IPS-NIHi7 (cell line): ENCODE measurements at regions not wholly inside any gene's neighbourhood (a gene's known extent, or its start where the extent isn't known, plus 50 kb on each side); places are given as distances from the start of the nearest gene placed in this dataset.
"Not testable (repeated sequence)": the region's sequence is repeated elsewhere in the genome, so short reads cannot be mapped to it uniquely, and the experiment has no call there.

ENCODE experiments used
- DNase-seq: peaks from one replicate; pipeline ENCODE4 v3.0.0; 2012; ENCODE audit warnings: mixed read lengths; ENCODE audit errors: extremely low spot score

GRCh38 chr7:156384706-156385105, 255.9 kb upstream of the RNF32 start:
- no peak for DNase-seq

GRCh38 chr7:156383526-156383925, 257.0 kb upstream of the RNF32 start:
- no peak for DNase-seq

DNA sequence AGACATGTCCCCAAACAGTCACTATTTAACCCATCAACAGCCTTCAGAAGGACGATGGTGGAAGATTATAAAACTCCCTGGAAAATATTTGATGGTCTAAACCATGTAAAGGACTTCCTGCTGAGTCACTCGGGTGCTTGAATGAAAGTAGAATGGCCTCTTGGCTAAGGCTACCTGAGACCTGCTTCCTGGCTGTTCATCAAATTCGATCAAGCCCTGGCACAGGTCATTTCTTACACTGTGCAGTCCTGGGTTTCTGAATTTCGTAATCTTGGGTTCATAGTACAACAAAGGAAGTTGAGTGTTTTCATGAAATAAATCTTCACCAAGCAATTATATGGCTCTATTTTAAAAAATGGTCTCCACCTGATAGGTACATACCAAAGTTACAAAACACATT, 260.3 kb upstream of the RNF32 start:
- no peak for DNase-seq

GRCh38 chr7:156379324-156380070, 261.1 kb upstream of the RNF32 start:
- no peak for DNase-seq

DNA sequence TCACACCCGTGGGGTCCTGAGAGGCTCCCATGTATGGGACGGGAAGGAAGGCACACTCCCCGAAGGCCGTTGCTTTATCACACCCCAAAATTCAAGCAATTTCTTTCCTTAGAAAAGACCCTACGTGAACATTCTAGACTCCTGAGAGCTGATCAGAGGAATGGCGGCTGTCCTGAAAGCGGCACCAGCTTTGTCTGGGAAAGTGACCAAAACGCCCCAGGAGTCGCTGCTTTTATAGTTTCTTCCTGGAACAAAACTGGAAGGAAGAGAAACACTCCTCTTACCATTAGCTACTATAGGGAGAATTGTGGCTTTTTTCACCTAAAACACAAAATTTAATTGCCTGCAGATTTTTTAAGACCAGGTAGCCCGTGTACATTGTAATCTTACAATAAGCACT, 261.8 kb upstream of the RNF32 start:
- no peak for DNase-seq

GRCh38 chr7:156376317-156376716, 264.3 kb upstream of the RNF32 start:
- no peak for DNase-seq

DNA sequence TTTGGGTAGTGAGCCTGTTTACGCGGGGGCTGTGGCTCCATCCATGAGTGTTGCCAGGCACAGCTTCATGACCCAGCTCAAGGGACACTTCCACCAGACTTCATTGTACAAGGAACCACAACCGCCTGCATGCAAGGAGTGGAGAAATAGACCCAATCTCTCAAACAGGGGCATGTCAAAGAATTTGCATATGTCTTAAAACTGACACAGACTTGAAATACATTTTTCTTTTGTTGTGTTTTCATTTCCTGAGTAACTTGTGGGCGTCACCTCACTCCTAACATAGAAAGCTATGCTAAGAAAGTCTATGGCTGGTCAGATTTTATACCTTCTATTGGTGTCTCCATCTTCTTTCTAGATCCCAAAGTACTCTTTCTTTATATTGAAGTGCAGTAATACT, 266.2 kb upstream of the RNF32 start:
- no peak for DNase-seq

- not testable (repeated sequence) for DNase-seq
Observed at GRCh38 chr7:156369929-156370328, 270.6 kb upstream of the RNF32 start.

DNA sequence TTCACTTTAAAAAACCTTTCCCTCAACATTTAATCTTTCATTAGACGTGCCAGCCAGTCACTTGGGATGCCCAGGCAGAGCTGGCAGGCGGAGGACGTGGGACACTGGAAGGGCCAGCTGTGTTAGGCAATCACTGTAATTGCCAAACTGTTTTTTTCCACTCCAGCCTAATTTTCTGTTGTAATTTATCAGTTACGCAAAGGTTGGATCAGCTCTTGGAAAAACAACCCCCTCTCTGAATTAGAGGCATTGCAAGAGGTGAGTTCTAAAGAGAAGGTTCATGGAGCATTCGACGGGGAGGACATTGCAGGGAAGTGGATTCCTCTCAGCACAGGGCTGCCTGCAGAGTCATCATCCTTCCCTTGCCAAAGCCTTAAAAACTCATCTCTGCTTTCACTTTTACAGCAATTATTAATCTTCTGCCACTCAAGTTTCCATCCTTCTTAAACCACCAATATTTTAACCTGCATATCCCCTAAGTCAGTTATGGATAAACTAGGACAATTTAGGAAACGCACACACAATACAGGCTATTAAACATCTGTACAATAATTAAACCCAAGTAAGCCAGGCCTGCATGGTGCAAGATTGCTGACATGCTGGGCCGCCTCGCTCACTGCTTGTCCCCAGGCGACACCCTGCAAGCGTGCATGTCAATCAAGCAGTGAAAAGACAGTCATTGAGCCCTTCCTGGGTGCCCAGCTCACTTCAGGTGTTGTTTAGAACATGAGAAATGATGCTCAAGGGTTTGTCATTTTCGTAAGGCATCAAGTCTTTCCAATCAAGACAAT, 272.3 kb upstream of the RNF32 start:
- DNase-seq, result no peak

- DNase-seq, result no peak
Observed at GRCh38 chr7:156363751-156364150, 276.8 kb upstream of the RNF32 start.

DNA sequence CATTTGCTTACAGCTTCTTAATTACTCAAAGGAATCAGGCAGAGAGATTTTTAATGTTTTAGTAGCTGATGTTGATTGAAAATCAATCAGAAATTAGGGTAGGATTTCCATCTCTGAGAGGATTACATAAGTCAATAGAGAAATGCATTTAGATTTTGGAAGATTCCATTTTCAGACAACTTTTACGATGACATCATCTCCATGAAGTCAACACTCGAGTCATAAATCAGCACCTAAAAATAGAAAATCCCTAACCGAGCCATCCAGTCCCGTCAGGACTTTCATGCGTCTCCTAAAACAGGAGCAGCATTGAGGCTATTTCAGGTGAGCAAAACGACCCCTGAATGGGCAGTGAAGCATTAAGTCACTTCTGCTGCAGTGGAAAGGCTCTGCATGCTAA, 279.7 kb upstream of the RNF32 start:
- no peak for DNase-seq

DNA sequence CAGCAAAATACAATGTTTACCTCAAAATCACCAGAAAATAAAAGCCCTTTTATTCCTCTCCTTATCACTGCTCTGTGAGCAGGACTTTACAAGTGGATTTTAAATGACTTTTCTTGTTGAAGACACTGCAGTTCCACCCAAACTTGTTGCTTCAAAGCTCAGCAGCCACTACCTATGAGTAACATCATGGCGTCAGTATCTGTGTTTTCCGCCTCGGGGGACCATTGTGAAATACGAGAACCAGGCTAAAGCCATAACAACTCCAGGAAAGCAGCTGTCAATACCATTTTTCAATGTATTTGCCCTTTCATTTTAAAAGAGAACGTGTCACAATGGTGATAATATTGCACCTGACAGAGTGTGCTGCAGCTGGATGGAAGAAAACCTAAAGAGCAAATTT, 284.0 kb upstream of the RNF32 start:
- DNase-seq, result no peak

DNA sequence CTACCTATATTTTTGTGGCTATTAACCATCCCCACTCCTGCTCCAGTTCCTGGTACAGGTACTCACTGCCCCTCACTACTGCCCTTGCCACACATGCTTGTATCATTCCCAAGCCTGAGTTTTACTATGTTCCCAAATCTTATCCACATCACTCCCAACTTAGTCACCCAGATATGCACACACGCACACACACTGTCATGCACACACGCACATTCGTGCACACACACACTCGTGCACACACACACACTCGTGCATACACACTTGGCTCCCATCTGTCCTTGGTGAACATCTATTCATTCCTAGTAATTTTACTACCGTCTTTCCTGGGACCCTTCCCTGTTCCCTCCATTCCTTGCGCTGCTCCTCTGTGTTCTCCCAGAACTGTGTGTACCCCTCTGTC, 287.2 kb upstream of the RNF32 start:
- DNase-seq, result no peak

DNA sequence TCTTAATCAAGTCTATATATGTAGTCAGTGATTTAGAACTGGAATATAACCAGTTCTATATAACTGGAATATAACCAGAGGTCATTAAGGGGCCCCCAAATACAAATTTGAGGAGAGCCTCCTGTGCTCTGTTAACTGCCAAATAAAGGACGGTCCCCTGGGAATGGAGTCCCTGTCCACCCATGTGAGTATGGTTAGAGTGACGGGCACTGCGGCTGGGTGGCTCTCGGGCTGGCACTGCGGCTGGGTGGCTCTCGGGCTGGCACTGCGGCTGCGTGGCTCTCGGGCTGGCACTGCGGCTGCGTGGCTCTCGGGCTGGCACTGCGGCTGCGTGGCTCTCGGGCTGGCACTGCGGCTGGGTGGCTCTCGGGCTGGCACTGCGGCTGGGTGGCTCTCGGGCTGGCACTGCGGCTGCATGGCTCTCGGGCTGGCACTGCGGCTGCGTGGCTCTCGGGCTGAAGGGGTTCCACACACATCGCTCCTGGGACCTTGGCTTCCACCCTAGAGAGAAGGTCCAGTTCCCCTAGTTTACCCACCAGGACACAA, 292.8 kb upstream of the RNF32 start:
- not testable (repeated sequence) for DNase-seq

- DNase-seq, result no peak
Observed at GRCh38 chr7:156347132-156347531, 293.4 kb upstream of the RNF32 start.

- no peak for DNase-seq
Observed at GRCh38 chr7:156344595-156344994, 296.0 kb upstream of the RNF32 start.

GRCh38 chr7:156334636-156335035, 305.9 kb upstream of the RNF32 start:
- DNase-seq, result no peak

GRCh38 chr7:156327916-156328315, 312.7 kb upstream of the RNF32 start:
- DNase-seq, result no peak

DNA sequence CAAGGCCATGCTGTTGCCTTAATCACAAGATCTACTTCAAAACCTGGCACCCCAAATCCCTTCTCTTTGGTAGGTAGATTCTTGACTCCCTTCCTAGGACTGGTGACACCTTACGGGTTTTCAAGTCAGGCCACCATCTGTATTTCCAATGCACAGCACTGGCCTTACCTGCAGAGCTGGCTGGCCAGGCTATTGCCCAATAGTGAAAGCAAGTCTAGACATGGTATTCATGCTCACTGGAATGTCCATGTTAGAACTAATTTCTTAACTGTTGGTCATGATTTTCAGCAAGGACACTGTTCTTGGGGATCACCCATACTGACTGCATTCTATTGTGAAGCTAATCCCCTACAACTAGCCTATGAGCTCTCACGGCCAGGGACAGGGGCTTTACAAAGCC, 313.1 kb upstream of the RNF32 start:
- DNase-seq, result no peak

GRCh38 chr7:156324201-156324600, 316.4 kb upstream of the RNF32 start:
- no peak for DNase-seq

- not testable (repeated sequence) for DNase-seq
Observed at GRCh38 chr7:156321430-156321829, 319.1 kb upstream of the RNF32 start.

DNA sequence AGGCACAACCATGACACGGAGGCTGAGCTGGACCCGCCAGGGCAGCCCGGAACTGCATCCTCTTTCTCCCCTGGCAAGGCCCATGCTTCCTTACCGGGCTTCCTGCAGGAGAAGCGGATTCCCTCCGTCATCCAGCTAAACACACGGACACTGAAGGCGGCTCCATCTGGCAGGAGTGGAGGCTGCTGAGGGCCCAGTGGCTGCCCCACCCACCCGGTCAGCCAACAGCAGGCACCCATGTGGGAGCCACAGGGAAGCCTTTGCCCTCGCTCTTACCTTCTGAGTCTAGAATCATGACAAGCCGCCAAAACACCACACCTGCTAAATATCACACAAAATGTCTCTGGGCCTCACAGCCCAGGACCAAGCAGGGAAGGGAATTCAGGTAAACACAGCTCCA, 321.6 kb upstream of the RNF32 start:
- DNase-seq, result no peak

- DNase-seq, result no peak
Observed at GRCh38 chr7:156318426-156318825, 322.1 kb upstream of the RNF32 start.
